NCI-H524 (cell line): ENCODE measurements at regions not wholly inside any gene's neighbourhood (a gene's known extent, or its start where the extent isn't known, plus 50 kb on each side); places are given as distances from the start of the nearest gene placed in this dataset.
"Not testable (repeated sequence)": the region's sequence is repeated elsewhere in the genome, so short reads cannot be mapped to it uniquely, and the experiment has no call there.

ENCODE experiments used
- DNase-seq, 2 experiments: peaks; one replicate each; lab custom pipeline; 2025; lab: John Stamatoyannopoulos, UW

- DNase-seq, result no peak
These were observed 1599.7 kb downstream of the MRPL39 start for GRCh38 chr21:24007592-24007991.

GRCh38 chr21:23986987-23987386 lies 1620.3 kb downstream of the MRPL39 start:
- DNase-seq, result no peak

- DNase-seq, result no peak
These were observed 1621.1 kb downstream of the MRPL39 start for GRCh38 chr21:23986214-23986613.

- DNase-seq, result peak in 1 of 2 experiments; percentile 57
These were observed 1624.7 kb downstream of the MRPL39 start for GRCh38 chr21:23982546-23982945.

GRCh38 chr21:23977971-23978370 lies 1629.3 kb downstream of the MRPL39 start:
- no peak for DNase-seq

- peak; percentile 73 to 94 for DNase-seq
These were observed 1638.3 kb downstream of the MRPL39 start for GRCh38 chr21:23968722-23969647.

- no peak for DNase-seq
These were observed 1639.3 kb downstream of the MRPL39 start for GRCh38 chr21:23968008-23968407.

- no peak for DNase-seq
These were observed 1643.8 kb downstream of the MRPL39 start for GRCh38 chr21:23963454-23963853.

GRCh38 chr21:23960769-23961168 lies 1646.5 kb downstream of the MRPL39 start:
- no peak for DNase-seq

GRCh38 chr21:23955135-23955843 lies 1652.0 kb downstream of the MRPL39 start:
- DNase-seq, result no peak

GRCh38 chr21:23952269-23952668 lies 1655.0 kb downstream of the MRPL39 start:
- no peak for DNase-seq

- no peak for DNase-seq
These were observed 1656.0 kb downstream of the MRPL39 start for GRCh38 chr21:23951251-23951650.

GRCh38 chr21:23950344-23950743 lies 1656.9 kb downstream of the MRPL39 start:
- DNase-seq, result no peak

GRCh38 chr21:23949493-23949892 lies 1657.8 kb downstream of the MRPL39 start:
- DNase-seq, result no peak

GRCh38 chr21:23939369-23940065 lies 1667.8 kb downstream of the MRPL39 start:
- DNase-seq, result no peak

- no peak for DNase-seq
These were observed 1670.3 kb downstream of the MRPL39 start for GRCh38 chr21:23936991-23937390.

- peak; percentile 7 to 55 for DNase-seq
These were observed 1671.1 kb downstream of the MRPL39 start for GRCh38 chr21:23936224-23936623.

GRCh38 chr21:23930565-23930964 lies 1676.7 kb downstream of the MRPL39 start:
- no peak for DNase-seq

GRCh38 chr21:23926430-23926829 lies 1680.9 kb downstream of the MRPL39 start:
- not testable (repeated sequence) for DNase-seq

GRCh38 chr21:23921670-23922418 lies 1685.4 kb downstream of the MRPL39 start:
- DNase-seq, result no peak

- DNase-seq, result no peak
These were observed 1706.6 kb downstream of the MRPL39 start for GRCh38 chr21:23900727-23901126.

GRCh38 chr21:23899561-23899960 lies 1707.7 kb downstream of the MRPL39 start:
- DNase-seq, result no peak
